BLaER1 treated with 17β-estradiol and CSF1 and Interleukin-3, amounts not matched to agents 10 nM and 100 nM (cell line): ENCODE measurements at regions not wholly inside any gene's neighbourhood (a gene's known extent, or its start where the extent isn't known, plus 50 kb on each side); places are given as distances from the start of the nearest gene placed in this dataset.
"Not testable (repeated sequence)": the region's sequence is repeated elsewhere in the genome, so short reads cannot be mapped to it uniquely, and the experiment has no call there.

ENCODE experiments used
- H3K27ac ChIP-seq, 11 experiments: shearing (Covaris generic); formaldehyde crosslinking; 2 replicates each; pipeline ENCODE4 v1.8.1; 2022
- H3K27me3 ChIP-seq, 11 experiments: shearing (Covaris generic); formaldehyde crosslinking; 2 replicates each; pipeline ENCODE4 v1.8.1; 2022
- H3K36me3 ChIP-seq, 11 experiments: shearing (Covaris generic); formaldehyde crosslinking; 2 replicates each; pipeline ENCODE4 v1.8.1; 2022
- H3K4me1 ChIP-seq, 10 experiments: shearing (Covaris generic); formaldehyde crosslinking; 2 replicates each; pipeline ENCODE4 v1.8.1; 2022
- H3K4me2 ChIP-seq, 11 experiments: shearing (Covaris generic); formaldehyde crosslinking; 2 replicates each; pipeline ENCODE4 v1.8.1; 2022
- H3K4me3 ChIP-seq, 10 experiments: shearing (Covaris generic); formaldehyde crosslinking; 2 replicates each; pipeline ENCODE4 v1.8.1; 2022
- H3K9ac ChIP-seq, 11 experiments: shearing (Covaris generic); formaldehyde crosslinking; 2 replicates each; pipeline ENCODE4 v1.8.1; 2022
- H3K9me3 ChIP-seq, 11 experiments: shearing (Covaris generic); formaldehyde crosslinking; replicated peaks in 1 of 11; 2 replicates each; pipeline ENCODE4 v1.8.1; 2022
- H4K20me1 ChIP-seq, 11 experiments: shearing (Covaris generic); formaldehyde crosslinking; 2 replicates each; pipeline ENCODE4 v1.8.1; 2022
- Cebpa-rat ChIP-seq, 11 experiments: shearing (Covaris generic); IDR thresholded peaks; 2 replicates each; pipeline ENCODE4 v1.8.1; 2022

DNA sequence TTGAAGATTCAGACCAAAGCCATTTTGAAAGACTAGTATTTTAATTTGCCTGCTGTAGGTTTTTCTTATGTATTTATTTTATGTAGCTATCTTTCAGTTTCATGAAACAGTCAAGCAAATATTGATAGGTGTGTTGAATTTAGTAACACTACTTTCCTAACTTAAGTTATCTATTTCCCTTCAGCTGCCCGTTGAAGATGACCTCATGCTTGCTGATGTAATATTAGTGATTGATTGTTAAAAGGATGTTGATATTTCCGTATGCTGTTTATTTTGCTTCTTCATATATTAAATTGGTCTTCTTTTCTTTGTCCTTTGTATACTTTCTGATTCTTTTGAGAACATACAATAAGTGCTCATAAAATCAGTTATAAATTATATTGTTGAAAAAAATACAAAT, 86.8 kb upstream of the CHORDC1 start:
- no peaks in the 10 kb centered on the region for H3K4me1 ChIP-seq
- H3K9me3 ChIP-seq: no peaks in the 10 kb centered on the region
- TF ChIP-seq Cebpa-rat (IDR thresholded peaks at IDR 0.05): no peak
- H3K36me3 ChIP-seq: no peaks in the 10 kb centered on the region
- no peaks in the 10 kb centered on the region for H4K20me1 ChIP-seq
- H3K4me3 ChIP-seq: no peak overlapping the region
- H3K27me3 ChIP-seq: no peaks in the 10 kb centered on the region
- H3K9ac ChIP-seq: no peak overlapping the region
- no peak overlapping the region for H3K27ac ChIP-seq
- H3K4me2 ChIP-seq: no peak overlapping the region

GRCh38 chr11:90294526-90294925, 71.7 kb upstream of the CHORDC1 start:
- H3K4me3 ChIP-seq: no peak overlapping the region
- H3K4me2 ChIP-seq: no peak overlapping the region
- H3K27ac ChIP-seq: no peak overlapping the region
- no peaks in the 10 kb centered on the region for H3K36me3 ChIP-seq
- no peaks in the 10 kb centered on the region for H3K4me1 ChIP-seq
- no peaks in the 10 kb centered on the region for H3K27me3 ChIP-seq
- TF ChIP-seq Cebpa-rat (IDR thresholded peaks at IDR 0.05): no peak
- H4K20me1 ChIP-seq: no peaks in the 10 kb centered on the region
- 0 out of 22 replicates have a peak, but pooled peaks cover 0 to 5% (median 0%) of the 10 kb centered on the region in 11 experiments for H3K9me3 ChIP-seq
- H3K9ac ChIP-seq: no peak overlapping the region

DNA sequence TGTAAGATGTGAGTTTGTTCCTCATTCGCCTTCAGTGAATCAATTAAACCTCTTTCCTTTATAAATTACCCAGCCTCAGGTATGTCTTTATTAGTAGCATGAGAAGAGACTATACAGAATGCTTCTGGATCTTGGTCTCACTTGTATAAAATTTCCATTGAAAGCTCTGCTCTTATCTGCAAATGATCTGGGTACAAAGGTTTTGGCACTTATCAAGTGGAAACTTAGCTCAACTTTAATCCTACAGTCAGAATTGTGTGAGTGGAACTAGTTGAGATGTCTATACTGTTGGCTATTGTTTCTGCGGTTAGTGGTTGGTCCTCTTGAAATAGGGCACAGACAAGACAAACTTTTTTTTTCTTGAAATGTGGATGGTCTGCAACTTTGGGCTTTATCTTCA, 71.2 kb upstream of the CHORDC1 start:
- Histone ChIP-seq H3K9ac (no peak overlapping the region), H3K4me2 (no peak overlapping the region), H3K36me3 (no peaks in the 10 kb centered on the region), H4K20me1 (no peaks in the 10 kb centered on the region), H3K27me3 (no peaks in the 10 kb centered on the region), H3K4me3 (no peak overlapping the region), H3K27ac (no peak overlapping the region), H3K4me1 (0 out of 20 replicates have a peak, but pooled peaks cover 0 to 1% (median 0%) of the 10 kb centered on the region in 10 experiments), H3K9me3 (0 out of 22 replicates have a peak, but pooled peaks cover 0 to 5% (median 0%) of the 10 kb centered on the region in 11 experiments)
- TF ChIP-seq Cebpa-rat (IDR thresholded peaks at IDR 0.05): no peak

DNA sequence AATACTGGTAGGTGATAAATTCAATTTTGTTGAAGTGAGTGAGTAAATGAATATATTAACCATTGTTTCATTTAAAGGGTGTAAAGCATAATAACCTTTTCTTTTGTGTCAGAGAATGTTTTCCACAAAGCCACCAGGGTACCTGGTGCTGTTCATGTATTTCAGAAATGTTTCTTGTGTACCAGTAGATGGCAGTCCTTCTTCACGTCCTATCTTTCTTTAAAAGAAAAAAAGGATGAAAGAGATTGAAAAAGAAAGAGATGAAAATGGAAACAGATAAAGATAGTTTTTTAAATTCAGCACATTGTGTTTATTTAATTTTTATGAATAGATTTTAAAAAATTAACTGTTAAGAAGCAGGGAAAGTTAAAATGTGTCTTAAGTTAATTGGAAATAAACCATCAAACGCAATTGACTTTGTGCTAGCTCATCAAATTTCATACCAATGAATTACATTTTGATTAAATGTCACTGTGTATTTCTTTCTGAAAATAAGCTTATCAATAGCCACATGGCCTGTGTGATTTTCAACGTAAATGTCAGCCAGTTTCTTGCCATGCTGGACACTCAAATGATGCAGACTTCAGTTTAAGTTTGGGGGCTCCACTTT, 65.5 kb upstream of the CHORDC1 start:
- Histone ChIP-seq H3K4me2 (peak overlapping the region in 1 of 11 experiments; percentile 8; a peak in 1 of 22 replicates), H4K20me1 (no peaks in the 10 kb centered on the region), H3K36me3 (no peaks in the 10 kb centered on the region), H3K27me3 (no peaks in the 10 kb centered on the region), H3K4me1 (peaks cover 0 to 22% (median 0%) of the 10 kb centered on the region in 10 experiments; a peak in 6 of 20 replicates), H3K9me3 (no peaks in the 10 kb centered on the region), H3K27ac (no peak overlapping the region), H3K9ac (no peak overlapping the region), H3K4me3 (no peak overlapping the region)
- TF ChIP-seq Cebpa-rat (IDR thresholded peaks at IDR 0.05): no peak

DNA sequence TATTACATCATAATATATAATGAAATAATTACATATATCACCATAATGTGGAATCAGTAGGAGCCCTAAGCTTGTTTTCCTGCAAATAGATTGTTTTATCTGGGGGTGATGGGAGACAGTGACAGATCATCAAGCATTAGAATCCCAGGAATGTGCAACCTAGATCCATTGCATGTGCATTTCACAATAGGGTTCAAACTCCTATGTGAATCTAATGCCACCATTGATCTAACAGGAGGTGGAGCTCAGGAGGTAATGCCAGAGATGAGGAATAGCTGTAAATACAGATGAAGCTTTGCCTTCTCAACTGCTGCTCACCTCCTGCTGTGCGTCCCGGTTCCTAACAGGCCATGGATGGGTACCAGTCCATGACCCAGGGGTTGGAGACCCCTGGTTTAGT, 63.8 kb upstream of the CHORDC1 start:
- no peak for TF ChIP-seq Cebpa-rat (IDR thresholded peaks at IDR 0.05)
- Histone ChIP-seq H3K4me1 (peaks cover 0 to 22% (median 0%) of the 10 kb centered on the region in 10 experiments; a peak in 6 of 20 replicates), H3K9me3 (no peaks in the 10 kb centered on the region), H3K36me3 (no peaks in the 10 kb centered on the region), H3K4me3 (no peak overlapping the region), H4K20me1 (no peaks in the 10 kb centered on the region), H3K4me2 (no peak overlapping the region), H3K27me3 (no peaks in the 10 kb centered on the region), H3K9ac (no peak overlapping the region), H3K27ac (no peak overlapping the region)

GRCh38 chr11:90284171-90284570, 61.3 kb upstream of the CHORDC1 start:
- H3K9ac ChIP-seq: no peak overlapping the region
- H3K36me3 ChIP-seq: no peaks in the 10 kb centered on the region
- peaks cover 0 to 22% (median 0%) of the 10 kb centered on the region in 10 experiments; a peak in 6 of 20 replicates for H3K4me1 ChIP-seq
- H3K4me3 ChIP-seq: no peak overlapping the region
- no peak for TF ChIP-seq Cebpa-rat (IDR thresholded peaks at IDR 0.05)
- H3K9me3 ChIP-seq: no peaks in the 10 kb centered on the region
- H3K27ac ChIP-seq: peak overlapping the region in 2 of 11 experiments; percentile 27 to 45; a peak in 2 of 22 replicates
- no peaks in the 10 kb centered on the region for H4K20me1 ChIP-seq
- H3K4me2 ChIP-seq: peak overlapping the region in 3 of 11 experiments; percentile 31 to 69 (median 64); a peak in 4 of 22 replicates
- no peaks in the 10 kb centered on the region for H3K27me3 ChIP-seq

- not testable (repeated sequence) for H3K27ac ChIP-seq, H3K9me3 ChIP-seq, H3K4me2 ChIP-seq, H3K36me3 ChIP-seq, H3K27me3 ChIP-seq, H3K9ac ChIP-seq, H4K20me1 ChIP-seq, H3K4me3 ChIP-seq
- peaks cover 0 to 14% (median 0%) of the 10 kb centered on the region in 10 experiments; a peak in 6 of 20 replicates for H3K4me1 ChIP-seq
Observed at GRCh38 chr11:90282551-90283071, 59.8 kb upstream of the CHORDC1 start.

DNA sequence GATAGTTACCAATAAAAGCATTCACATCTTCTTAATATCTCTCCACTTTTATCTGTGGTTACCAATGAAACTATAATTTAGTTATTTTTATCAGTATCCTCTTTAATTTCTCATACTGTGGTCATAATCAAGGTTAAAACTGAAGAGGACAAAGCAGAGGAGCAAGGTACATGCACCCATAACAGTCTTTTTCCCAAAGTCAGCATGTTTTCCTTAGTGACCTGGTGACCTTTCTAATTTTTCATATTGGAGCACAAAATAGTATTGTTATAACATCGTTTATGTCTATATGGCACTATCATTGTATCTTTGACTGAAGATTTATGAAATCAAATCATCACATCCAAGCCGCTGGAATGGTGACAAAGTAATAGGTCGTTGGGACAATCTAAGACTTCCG, 51.5 kb upstream of the CHORDC1 start:
- Histone ChIP-seq H3K4me2 (no peak overlapping the region), H4K20me1 (no peaks in the 10 kb centered on the region), H3K9me3 (no peaks in the 10 kb centered on the region), H3K36me3 (no peaks in the 10 kb centered on the region), H3K4me3 (no peak overlapping the region), H3K27me3 (no peaks in the 10 kb centered on the region), H3K4me1 (no peaks in the 10 kb centered on the region; a peak in 1 of 20 replicates), H3K9ac (no peak overlapping the region), H3K27ac (no peak overlapping the region)
- TF ChIP-seq Cebpa-rat (IDR thresholded peaks at IDR 0.05): no peak
